Stimulated activated memory B cell treated with anti-CD40 and anti-IgM and Interleukin-4, amounts not matched to agents 10 μg/mL and 1 μg/mL and 100 μg/mL, for 72 hours (primary cell): ENCODE measurements at regions not wholly inside any gene's neighbourhood (a gene's known extent, or its start where the extent isn't known, plus 50 kb on each side); places are given as distances from the start of the nearest gene placed in this dataset.
"Not testable (repeated sequence)": the region's sequence is repeated elsewhere in the genome, so short reads cannot be mapped to it uniquely, and the experiment has no call there.

ENCODE experiments used
- ATAC-seq: fragments of 150-1000 bp; cut with Tn5 transposase; 2 replicates; pipeline ENCODE4 v1.10.0; 2021
- H3K27ac Mint-ChIP-seq: one replicate; pipeline ENCODE4 v1.8.0; 2022; ENCODE audit warnings: mild to moderate bottlenecking, mixed read lengths
- H3K27me3 Mint-ChIP-seq: one replicate; pipeline ENCODE4 v1.8.0; 2022; ENCODE audit warnings: mixed read lengths
- H3K36me3 Mint-ChIP-seq: one replicate; pipeline ENCODE4 v1.8.0; 2022; ENCODE audit warnings: mixed read lengths
- H3K4me1 Mint-ChIP-seq: one replicate; pipeline ENCODE4 v1.8.0; 2022; ENCODE audit warnings: mixed read lengths
- H3K4me3 Mint-ChIP-seq: one replicate; pipeline ENCODE4 v1.8.0; 2022; ENCODE audit warnings: mild to moderate bottlenecking, moderate library complexity, mixed read lengths
- H3K9me3 Mint-ChIP-seq: one replicate; pipeline ENCODE4 v1.8.0; 2022; ENCODE audit warnings: mixed read lengths

DNA sequence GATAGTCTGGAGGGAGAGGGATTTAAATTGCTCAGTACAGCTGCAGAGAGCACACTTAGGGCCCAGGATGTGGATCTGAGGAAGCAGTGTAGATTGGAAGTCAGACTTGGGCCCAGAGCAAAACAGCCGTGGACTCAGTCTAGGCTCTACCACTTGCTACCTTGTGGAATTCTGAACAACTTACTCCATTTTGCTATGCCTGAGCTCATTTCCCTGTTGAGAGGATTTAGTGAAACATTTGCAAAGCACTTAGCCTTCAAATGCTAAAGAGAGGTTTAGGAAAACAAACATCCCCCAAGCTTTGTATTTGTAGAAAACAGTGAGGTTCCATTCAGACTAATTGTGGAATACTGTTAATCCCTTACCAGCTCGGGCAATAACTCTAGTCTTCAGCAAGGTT lies 453.4 kb upstream of the ZNF507 start:
- Mint-ChIP-seq H3K27me3 (no peaks in the 10 kb centered on the region), H3K4me3 (no peak overlapping the region), H3K9me3 (peaks cover 25% of the 10 kb centered on the region), H3K27ac (no peak overlapping the region), H3K36me3 (no peaks in the 10 kb centered on the region), H3K4me1 (no peaks in the 10 kb centered on the region)
- no peak for ATAC-seq

- peaks cover 25% of the 10 kb centered on the region for H3K9me3 Mint-ChIP-seq
- H3K27me3 Mint-ChIP-seq, ATAC-seq, H3K36me3 Mint-ChIP-seq, H3K27ac Mint-ChIP-seq, H3K4me1 Mint-ChIP-seq, H3K4me3 Mint-ChIP-seq: not testable (repeated sequence)
Observed at GRCh38 chr19:31893491-31893890, 451.9 kb upstream of the ZNF507 start.

DNA sequence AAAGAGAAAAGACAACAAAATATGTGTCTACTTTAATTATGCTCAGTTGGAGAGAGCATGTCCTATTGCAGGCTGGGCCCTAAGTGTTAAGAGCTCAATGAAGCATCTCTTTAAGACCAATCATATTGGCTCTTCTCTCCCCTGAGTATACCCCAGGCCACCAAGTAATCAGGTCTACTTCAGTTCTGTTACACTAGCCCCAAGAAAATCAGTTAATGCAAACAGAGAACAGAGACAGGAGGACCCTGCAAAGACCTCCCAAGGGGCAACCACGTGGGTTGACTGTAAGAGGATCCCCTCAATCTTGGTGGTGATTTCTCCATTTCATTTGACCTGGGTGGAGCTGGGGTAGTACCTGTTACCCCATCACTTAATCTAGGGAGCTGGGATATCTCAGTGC lies 451.0 kb upstream of the ZNF507 start:
- H3K4me3 Mint-ChIP-seq = no peak overlapping the region
- no peaks in the 10 kb centered on the region for H3K4me1 Mint-ChIP-seq
- no peak for ATAC-seq
- peaks cover 25% of the 10 kb centered on the region for H3K9me3 Mint-ChIP-seq
- H3K36me3 Mint-ChIP-seq = no peaks in the 10 kb centered on the region
- H3K27ac Mint-ChIP-seq = no peak overlapping the region
- no peaks in the 10 kb centered on the region for H3K27me3 Mint-ChIP-seq

GRCh38 chr19:31897292-31897691 lies 448.1 kb upstream of the ZNF507 start:
- no peak for ATAC-seq
- Mint-ChIP-seq H3K27ac (no peak overlapping the region), H3K36me3 (no peaks in the 10 kb centered on the region), H3K4me1 (no peaks in the 10 kb centered on the region), H3K4me3 (no peak overlapping the region), H3K27me3 (no peaks in the 10 kb centered on the region), H3K9me3 (peaks cover 16% of the 10 kb centered on the region)

GRCh38 chr19:31900991-31901390 lies 444.4 kb upstream of the ZNF507 start:
- Mint-ChIP-seq H3K27ac (no peak overlapping the region), H3K4me1 (no peaks in the 10 kb centered on the region), H3K4me3 (no peak overlapping the region), H3K36me3 (no peaks in the 10 kb centered on the region), H3K9me3 (peaks cover 12% of the 10 kb centered on the region), H3K27me3 (no peaks in the 10 kb centered on the region)
- ATAC-seq = no peak

DNA sequence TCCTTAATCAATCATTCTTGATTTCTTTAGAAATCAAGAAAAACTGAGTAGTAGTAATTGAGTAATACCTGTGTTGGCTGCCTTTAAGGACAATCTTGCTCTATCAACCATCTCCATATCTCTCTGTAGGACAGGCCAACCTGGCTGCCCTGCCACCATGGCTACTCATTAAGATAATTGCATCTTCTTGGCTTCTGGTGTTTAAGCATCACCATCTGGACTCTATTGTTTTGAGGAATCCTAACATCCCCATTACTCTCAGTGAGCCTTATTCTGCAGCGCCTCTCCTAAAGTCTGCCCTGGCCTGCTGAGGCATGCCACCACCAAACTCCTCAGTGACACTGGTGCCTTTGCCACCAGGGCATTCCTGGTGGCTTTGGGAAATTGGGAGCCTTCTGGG lies 442.6 kb upstream of the ZNF507 start:
- H3K27ac Mint-ChIP-seq = no peak overlapping the region
- H3K36me3 Mint-ChIP-seq = no peaks in the 10 kb centered on the region
- no peaks in the 10 kb centered on the region for H3K4me1 Mint-ChIP-seq
- no peak overlapping the region for H3K4me3 Mint-ChIP-seq
- H3K9me3 Mint-ChIP-seq = peaks cover 10% of the 10 kb centered on the region
- H3K27me3 Mint-ChIP-seq = no peaks in the 10 kb centered on the region
- no peak for ATAC-seq

DNA sequence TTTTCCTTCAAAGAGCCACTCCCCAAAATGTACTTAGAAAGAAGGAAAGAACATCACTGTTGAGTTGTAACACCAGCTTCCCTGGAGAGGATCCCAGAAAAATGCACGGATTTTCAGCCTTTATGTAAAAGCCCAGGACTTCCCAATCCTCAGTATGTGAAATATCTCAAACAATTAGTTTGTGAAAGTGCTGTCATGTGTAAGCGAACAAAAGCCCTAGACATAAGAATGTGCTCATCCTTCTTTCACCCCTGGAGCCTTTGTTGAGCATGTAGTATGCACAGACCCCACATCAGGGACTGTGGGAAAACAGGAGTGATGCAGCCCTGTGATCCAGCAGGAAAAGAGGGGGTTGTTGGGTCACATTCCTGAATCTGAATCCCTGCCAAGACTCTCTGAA lies 441.4 kb upstream of the ZNF507 start:
- no peaks in the 10 kb centered on the region for H3K4me1 Mint-ChIP-seq
- no peak overlapping the region for H3K4me3 Mint-ChIP-seq
- H3K9me3 Mint-ChIP-seq = peaks cover 10% of the 10 kb centered on the region
- no peak overlapping the region for H3K27ac Mint-ChIP-seq
- no peak for ATAC-seq
- H3K27me3 Mint-ChIP-seq = no peaks in the 10 kb centered on the region
- no peaks in the 10 kb centered on the region for H3K36me3 Mint-ChIP-seq

GRCh38 chr19:31906111-31906871 lies 439.1 kb upstream of the ZNF507 start:
- peaks cover 14% of the 10 kb centered on the region for H3K9me3 Mint-ChIP-seq
- H3K4me3 Mint-ChIP-seq = no peak overlapping the region
- H3K27me3 Mint-ChIP-seq = no peaks in the 10 kb centered on the region
- no peak overlapping the region for H3K27ac Mint-ChIP-seq
- ATAC-seq = no peak
- no peaks in the 10 kb centered on the region for H3K4me1 Mint-ChIP-seq
- no peaks in the 10 kb centered on the region for H3K36me3 Mint-ChIP-seq

- H3K27me3 Mint-ChIP-seq = no peaks in the 10 kb centered on the region
- no peak overlapping the region for H3K27ac Mint-ChIP-seq
- no peaks in the 10 kb centered on the region for H3K36me3 Mint-ChIP-seq
- no peak overlapping the region for H3K4me3 Mint-ChIP-seq
- no peaks in the 10 kb centered on the region for H3K4me1 Mint-ChIP-seq
- H3K9me3 Mint-ChIP-seq = peaks cover 18% of the 10 kb centered on the region
- no peak for ATAC-seq
Observed at GRCh38 chr19:31907661-31908060, 437.7 kb upstream of the ZNF507 start.

- peaks cover 18% of the 10 kb centered on the region for H3K9me3 Mint-ChIP-seq
- ATAC-seq = no peak
- no peaks in the 10 kb centered on the region for H3K4me1 Mint-ChIP-seq
- H3K27me3 Mint-ChIP-seq = no peaks in the 10 kb centered on the region
- H3K27ac Mint-ChIP-seq = no peak overlapping the region
- no peaks in the 10 kb centered on the region for H3K36me3 Mint-ChIP-seq
- H3K4me3 Mint-ChIP-seq = no peak overlapping the region
Observed at GRCh38 chr19:31908080-31908479, 437.3 kb upstream of the ZNF507 start.

DNA sequence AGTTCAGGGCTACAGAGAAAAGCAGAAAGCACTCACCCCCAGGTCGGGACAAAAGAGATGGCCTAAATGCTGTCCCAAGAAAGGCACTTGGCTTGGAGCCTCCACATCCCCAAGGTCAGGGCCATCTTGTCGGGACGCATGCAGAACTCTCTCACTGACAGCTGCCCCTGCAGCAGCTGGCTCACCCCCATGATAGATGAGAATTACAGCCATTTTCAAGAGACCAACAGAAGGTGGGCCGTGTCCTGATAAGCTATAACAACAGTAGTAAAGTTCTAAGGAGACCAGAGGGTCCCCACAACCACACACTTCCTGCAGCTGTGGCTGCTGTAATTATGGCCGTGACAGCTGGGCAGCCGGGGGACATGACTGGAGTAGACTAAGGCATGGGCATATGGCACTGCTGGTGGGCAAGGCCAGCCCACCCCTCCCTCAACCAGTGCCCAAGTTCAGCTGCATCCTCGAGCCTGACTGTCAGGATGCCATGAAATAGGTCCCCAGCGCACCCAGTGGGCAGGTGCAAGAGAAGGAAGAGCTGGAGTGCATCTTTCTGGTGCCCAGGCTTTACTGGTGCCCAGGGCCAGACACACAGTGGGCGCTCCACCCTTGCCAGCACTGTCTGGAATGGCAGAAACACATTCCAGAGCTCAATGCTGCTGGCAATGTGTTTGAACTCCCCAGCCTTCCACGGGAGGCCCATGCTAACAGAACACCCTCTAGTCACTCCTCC lies 436.7 kb upstream of the ZNF507 start:
- Mint-ChIP-seq H3K9me3 (peaks cover 15% of the 10 kb centered on the region), H3K27ac (no peak overlapping the region), H3K27me3 (no peaks in the 10 kb centered on the region), H3K4me1 (no peaks in the 10 kb centered on the region), H3K4me3 (no peak overlapping the region), H3K36me3 (no peaks in the 10 kb centered on the region)
- peak; percentile 31 for ATAC-seq

DNA sequence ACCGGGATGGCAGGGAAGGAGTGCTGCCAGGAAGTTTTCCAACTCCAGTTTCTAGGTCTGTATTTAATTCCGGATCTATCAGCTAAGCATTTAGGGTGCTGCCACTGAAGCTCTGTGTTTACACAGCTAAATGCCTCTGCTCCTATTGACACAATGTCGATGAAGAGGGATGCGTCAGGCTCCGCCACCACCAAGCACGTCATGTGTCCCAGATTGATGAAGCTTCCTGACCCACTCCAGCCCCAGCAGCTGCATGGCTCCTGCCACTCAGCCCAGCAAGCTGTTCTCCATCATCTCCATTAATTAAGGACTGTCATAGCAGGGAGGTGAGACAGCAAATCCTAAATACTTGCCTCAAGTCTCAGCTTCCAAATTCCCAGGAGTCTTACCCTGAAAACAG lies 435.2 kb upstream of the ZNF507 start:
- no peak overlapping the region for H3K27ac Mint-ChIP-seq
- no peaks in the 10 kb centered on the region for H3K27me3 Mint-ChIP-seq
- no peak for ATAC-seq
- H3K4me1 Mint-ChIP-seq = no peaks in the 10 kb centered on the region
- H3K4me3 Mint-ChIP-seq = no peak overlapping the region
- peaks cover 10% of the 10 kb centered on the region for H3K9me3 Mint-ChIP-seq
- H3K36me3 Mint-ChIP-seq = no peaks in the 10 kb centered on the region

- Mint-ChIP-seq H3K36me3 (no peaks in the 10 kb centered on the region), H3K4me1 (no peaks in the 10 kb centered on the region), H3K4me3 (no peak overlapping the region), H3K27me3 (no peaks in the 10 kb centered on the region), H3K27ac (no peak overlapping the region), H3K9me3 (peaks cover 10% of the 10 kb centered on the region)
- ATAC-seq = no peak
Observed at GRCh38 chr19:31911577-31911976, 433.8 kb upstream of the ZNF507 start.

DNA sequence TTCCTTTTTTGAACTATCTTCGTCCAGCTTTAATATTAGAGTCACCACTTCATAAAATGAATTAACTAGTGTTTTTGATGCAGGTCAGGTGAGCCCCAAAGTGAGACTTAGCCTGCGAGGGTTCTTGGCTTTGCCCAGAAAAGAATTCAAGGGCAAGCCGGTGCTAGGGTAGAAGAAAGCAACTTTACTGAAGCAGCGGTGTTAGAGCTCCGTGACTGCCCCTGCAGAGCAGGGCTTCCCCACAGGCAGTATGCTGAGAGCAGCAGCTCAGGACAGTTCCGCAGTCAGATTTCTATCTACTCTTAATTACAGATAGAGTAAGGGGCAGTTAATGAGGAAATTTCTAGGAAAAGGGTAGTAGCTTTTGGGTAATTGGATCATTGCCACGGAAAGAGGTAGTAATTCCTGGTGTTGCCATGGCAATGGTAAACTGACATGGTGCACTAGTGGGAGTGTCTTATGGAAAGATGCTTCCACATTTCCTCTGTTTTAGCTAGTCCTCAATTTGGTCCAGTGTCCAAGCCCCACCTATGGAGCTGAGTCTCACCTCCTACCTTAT lies 432.2 kb upstream of the ZNF507 start:
- no peaks in the 10 kb centered on the region for H3K4me1 Mint-ChIP-seq
- no peaks in the 10 kb centered on the region for H3K36me3 Mint-ChIP-seq
- H3K27ac Mint-ChIP-seq = no peak overlapping the region
- peaks cover 10% of the 10 kb centered on the region for H3K9me3 Mint-ChIP-seq
- no peaks in the 10 kb centered on the region for H3K27me3 Mint-ChIP-seq
- no peak overlapping the region for H3K4me3 Mint-ChIP-seq
- ATAC-seq = no peak

GRCh38 chr19:31930401-31930800 lies 415.0 kb upstream of the ZNF507 start:
- ATAC-seq = no peak
- Mint-ChIP-seq H3K4me1 (no peaks in the 10 kb centered on the region), H3K27ac (no peak overlapping the region), H3K36me3 (no peaks in the 10 kb centered on the region), H3K4me3 (no peak overlapping the region), H3K9me3 (peaks cover 19% of the 10 kb centered on the region), H3K27me3 (no peaks in the 10 kb centered on the region)

GRCh38 chr19:31937983-31938382 lies 407.4 kb upstream of the ZNF507 start:
- Mint-ChIP-seq H3K27me3 (no peaks in the 10 kb centered on the region), H3K9me3 (peaks cover 26% of the 10 kb centered on the region), H3K4me3 (no peak overlapping the region), H3K27ac (no peak overlapping the region), H3K4me1 (no peaks in the 10 kb centered on the region), H3K36me3 (no peaks in the 10 kb centered on the region)
- ATAC-seq = no peak
